ENCODE measurements at regions not wholly inside any gene's neighbourhood (a gene's known extent, or its start where the extent isn't known, plus 50 kb on each side); places are given as distances from the start of the nearest gene placed in this dataset.

DNA sequence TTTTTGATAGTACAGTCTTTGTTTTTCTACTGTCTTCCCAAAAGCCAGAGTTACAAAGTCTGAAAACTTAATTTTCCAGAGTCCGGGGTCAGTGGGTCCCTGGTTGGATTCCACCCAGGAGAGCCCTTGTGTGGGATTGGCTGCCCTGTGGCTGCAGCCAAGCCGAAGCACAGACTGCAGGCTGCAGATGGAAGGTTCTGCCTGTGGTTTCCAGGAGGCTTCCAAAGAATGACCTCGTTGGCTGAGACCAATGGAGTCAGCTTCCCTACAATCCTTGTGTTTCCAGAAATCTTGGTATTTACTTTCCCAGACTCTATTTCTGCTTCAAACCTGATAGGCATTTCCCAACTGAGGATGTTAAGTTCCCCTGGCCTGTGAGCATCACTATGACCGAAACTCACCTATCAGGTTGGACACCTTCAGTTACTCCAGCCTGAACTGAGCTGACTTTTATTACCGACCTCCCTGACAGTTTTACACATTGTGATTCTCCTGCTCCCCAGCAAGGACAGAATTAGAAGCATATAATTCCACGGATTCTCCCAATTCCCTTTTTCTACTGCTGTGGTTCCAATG is 117.5 kb upstream of the CCDC68 start:
- WGBS, 2 donors: 76 to 83% methylated on average over 6 of the region's 6 CpGs
- Histone ChIP-seq H3K27ac (no peak overlapping the region), H3K4me1 (peaks cover 0 to 21% (median 0%) of the 10 kb centered on the region in 9 donors), H3K9me3 (peaks cover 0 to 10% (median 0%) of the 10 kb centered on the region in 11 donors), H3K36me3 (no peaks in the 10 kb centered on the region), H3K27me3 (no peaks in the 10 kb centered on the region), H3K4me3 (no peak overlapping the region)
- intact Hi-C loops (cut with DNase I): no loop called here
- DNase-seq: no peak
- TF ChIP-seq, protein P1, sequence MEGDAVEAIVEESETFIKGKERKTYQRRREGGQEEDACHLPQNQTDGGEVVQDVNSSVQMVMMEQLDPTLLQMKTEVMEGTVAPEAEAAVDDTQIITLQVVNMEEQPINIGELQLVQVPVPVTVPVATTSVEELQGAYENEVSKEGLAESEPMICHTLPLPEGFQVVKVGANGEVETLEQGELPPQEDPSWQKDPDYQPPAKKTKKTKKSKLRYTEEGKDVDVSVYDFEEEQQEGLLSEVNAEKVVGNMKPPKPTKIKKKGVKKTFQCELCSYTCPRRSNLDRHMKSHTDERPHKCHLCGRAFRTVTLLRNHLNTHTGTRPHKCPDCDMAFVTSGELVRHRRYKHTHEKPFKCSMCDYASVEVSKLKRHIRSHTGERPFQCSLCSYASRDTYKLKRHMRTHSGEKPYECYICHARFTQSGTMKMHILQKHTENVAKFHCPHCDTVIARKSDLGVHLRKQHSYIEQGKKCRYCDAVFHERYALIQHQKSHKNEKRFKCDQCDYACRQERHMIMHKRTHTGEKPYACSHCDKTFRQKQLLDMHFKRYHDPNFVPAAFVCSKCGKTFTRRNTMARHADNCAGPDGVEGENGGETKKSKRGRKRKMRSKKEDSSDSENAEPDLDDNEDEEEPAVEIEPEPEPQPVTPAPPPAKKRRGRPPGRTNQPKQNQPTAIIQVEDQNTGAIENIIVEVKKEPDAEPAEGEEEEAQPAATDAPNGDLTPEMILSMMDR (IDR thresholded peaks at IDR 0.05): no peak
- peak in 1 of 8 donors; percentile 38 for ATAC-seq

DNA sequence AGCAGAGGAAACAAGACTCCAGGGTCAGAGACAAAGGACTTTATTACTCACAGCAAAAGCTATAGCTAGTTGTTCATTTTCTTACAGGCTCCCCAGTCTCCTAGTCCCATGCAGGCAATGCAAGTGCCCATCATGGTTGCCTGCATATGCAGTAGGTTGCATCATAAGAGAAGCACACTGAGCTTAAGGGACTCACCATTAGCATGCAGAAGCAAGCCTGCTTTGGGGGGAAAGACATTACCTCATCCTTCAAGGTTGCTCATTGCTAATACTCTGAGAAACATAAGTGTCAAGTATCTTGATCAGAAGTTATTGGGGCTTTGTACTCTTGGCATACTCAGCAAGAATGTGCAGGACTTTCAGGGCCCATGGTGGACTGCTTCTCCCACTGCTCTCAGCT is 114.6 kb upstream of the CCDC68 start:
- TF ChIP-seq, protein P1 (IDR thresholded peaks at IDR 0.05): no peak
- no peaks in the 10 kb centered on the region for H3K36me3 ChIP-seq
- no peak for ATAC-seq
- peaks cover 0 to 3% (median 0%) of the 10 kb centered on the region in 7 donors for H3K27me3 ChIP-seq
- peaks cover 0 to 10% (median 0%) of the 10 kb centered on the region in 11 donors for H3K9me3 ChIP-seq
- H3K4me1 ChIP-seq: peaks cover 0 to 9% (median 0%) of the 10 kb centered on the region in 9 donors
- no peak overlapping the region for H3K27ac ChIP-seq
- intact Hi-C loops (cut with DNase I): no loop called here
- no peak overlapping the region for H3K4me3 ChIP-seq
- DNase-seq: no peak

DNA sequence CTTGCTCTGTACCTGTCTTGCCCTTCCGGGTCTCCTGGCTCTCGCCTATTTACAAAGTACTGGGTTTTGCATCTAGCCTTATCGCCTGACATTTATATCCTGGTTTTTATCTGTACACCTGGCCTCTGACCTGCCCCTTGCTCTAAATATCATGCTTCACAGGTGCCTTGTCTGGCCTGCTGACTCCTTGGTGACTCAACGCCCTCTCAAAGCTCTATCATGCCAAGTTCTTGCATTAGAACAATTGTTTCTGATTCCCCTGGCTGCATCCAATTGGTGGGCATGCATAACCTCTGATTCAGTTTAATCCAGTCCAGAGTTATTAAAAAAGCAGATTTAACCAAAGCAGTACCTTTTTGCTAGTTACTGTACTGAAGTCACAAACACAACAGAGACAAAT is 113.9 kb upstream of the CCDC68 start:
- no peaks in the 10 kb centered on the region for H3K36me3 ChIP-seq
- ATAC-seq: no peak
- whole genome bisulfite sequencing, 2 donors: 94 to 98% methylated on average over 4 of the region's 4 CpGs

DNA sequence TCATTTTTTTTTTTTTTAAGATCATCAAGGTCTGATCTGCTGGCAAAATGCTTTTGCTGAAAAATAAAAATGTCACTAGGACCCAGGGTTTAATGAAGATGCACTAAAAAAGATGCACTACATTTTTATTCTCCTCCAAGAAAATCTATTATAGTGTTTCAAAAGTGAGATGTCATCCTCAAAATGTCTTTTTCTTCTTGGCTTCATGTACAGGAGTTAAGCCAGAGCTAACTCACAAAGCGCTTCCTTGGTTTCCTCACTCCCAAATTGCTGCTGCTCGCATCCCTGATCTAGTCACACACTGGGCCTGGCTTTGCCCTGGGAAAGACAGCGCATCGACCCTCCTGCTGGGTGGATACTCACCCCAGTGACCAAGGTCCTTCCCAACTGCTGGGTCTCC is 113.4 kb upstream of the CCDC68 start:
- DNase-seq (no peak), ATAC-seq (no peak)
- H3K4me3 ChIP-seq: no peak overlapping the region
- no peaks in the 10 kb centered on the region for H3K36me3 ChIP-seq
- H3K4me1 ChIP-seq: no peaks in the 10 kb centered on the region
- intact Hi-C loops (cut with DNase I): no loop called here
- no peak overlapping the region for H3K27ac ChIP-seq
- peaks cover 0 to 3% (median 0%) of the 10 kb centered on the region in 7 donors for H3K27me3 ChIP-seq
- TF ChIP-seq, protein P1 (IDR thresholded peaks at IDR 0.05): no peak
- 82 to 91% methylated on average over 4 of the region's 4 CpGs for WGBS, 2 donors
- H3K9me3 ChIP-seq: peaks cover 0 to 10% (median 0%) of the 10 kb centered on the region in 11 donors

More for the DNA sequence above, 113.9 kb upstream of the CCDC68 start:
- Histone ChIP-seq H3K4me3 (no peak overlapping the region), H3K9me3 (peaks cover 0 to 10% (median 0%) of the 10 kb centered on the region in 11 donors), H3K27me3 (peaks cover 0 to 3% (median 0%) of the 10 kb centered on the region in 7 donors), H3K27ac (no peak overlapping the region), H3K4me1 (peaks cover 0 to 2% (median 0%) of the 10 kb centered on the region in 9 donors)
- intact Hi-C loops (cut with DNase I): no loop called here
- TF ChIP-seq, protein P1 (IDR thresholded peaks at IDR 0.05): no peak
- DNase-seq: no peak
